ENCODE measurements at regions not wholly inside any gene's neighbourhood (a gene's known extent, or its start where the extent isn't known, plus 50 kb on each side); places are given as distances from the start of the nearest gene placed in this dataset.

DNA sequence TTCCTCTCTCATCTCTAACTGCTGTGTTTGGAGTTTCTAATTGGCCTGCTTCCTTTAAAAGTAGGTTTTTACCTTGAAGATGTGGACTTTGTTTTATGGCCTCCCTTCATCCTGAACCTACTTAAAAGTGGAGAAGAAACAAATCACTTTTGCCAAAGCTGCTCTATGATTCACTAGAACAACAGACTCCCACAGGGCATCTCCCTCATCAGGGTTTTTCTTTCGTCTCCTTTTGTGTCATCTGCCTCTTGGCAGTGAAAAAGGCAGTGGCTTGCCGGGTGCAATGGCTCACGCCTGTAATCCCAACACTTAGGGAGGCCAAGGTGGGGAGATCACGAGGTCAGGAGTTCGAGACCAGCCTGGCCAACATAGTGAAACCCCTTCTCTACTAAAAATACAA lies 186.6 kb upstream of the MTNR1B start:
- DNase-seq (no peak), ATAC-seq (ENCODE audit: poor library complexity) (no peak)
- ChIA-PET POLR2A (no interaction called here), CTCF (no interaction called here)
- TF ChIP-seq, protein P1, sequence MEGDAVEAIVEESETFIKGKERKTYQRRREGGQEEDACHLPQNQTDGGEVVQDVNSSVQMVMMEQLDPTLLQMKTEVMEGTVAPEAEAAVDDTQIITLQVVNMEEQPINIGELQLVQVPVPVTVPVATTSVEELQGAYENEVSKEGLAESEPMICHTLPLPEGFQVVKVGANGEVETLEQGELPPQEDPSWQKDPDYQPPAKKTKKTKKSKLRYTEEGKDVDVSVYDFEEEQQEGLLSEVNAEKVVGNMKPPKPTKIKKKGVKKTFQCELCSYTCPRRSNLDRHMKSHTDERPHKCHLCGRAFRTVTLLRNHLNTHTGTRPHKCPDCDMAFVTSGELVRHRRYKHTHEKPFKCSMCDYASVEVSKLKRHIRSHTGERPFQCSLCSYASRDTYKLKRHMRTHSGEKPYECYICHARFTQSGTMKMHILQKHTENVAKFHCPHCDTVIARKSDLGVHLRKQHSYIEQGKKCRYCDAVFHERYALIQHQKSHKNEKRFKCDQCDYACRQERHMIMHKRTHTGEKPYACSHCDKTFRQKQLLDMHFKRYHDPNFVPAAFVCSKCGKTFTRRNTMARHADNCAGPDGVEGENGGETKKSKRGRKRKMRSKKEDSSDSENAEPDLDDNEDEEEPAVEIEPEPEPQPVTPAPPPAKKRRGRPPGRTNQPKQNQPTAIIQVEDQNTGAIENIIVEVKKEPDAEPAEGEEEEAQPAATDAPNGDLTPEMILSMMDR (IDR thresholded peaks at IDR 0.05) = no peak
- Histone ChIP-seq H3K36me3 (ENCODE audit: insufficient read depth, low read length) (no peaks in the 10 kb centered on the region), H3K4me3 (ENCODE audit: low read length) (no peak overlapping the region), H3K27ac (ENCODE audit: low read depth in 1 of 2, low read length in 2 of 2) (no peak overlapping the region), H3K4me1 (ENCODE audit: insufficient read depth, low read length) (no peaks in the 10 kb centered on the region), H3K9me3 (ENCODE audit: control insufficient read depth in 1 of 2, insufficient read depth in 1 of 2, low read length in 2 of 2) (no peaks in the 10 kb centered on the region), H3K27me3 (ENCODE audit: control insufficient read depth in 1 of 2, insufficient read depth in 2 of 2, low read length in 2 of 2) (no peaks in the 10 kb centered on the region)
- Mint-ChIP-seq H3K36me3 (ENCODE audit: low read depth) (no peaks in the 10 kb centered on the region), H3K27me3 (peaks cover 4% of the 10 kb centered on the region), H3K4me3 (no peak overlapping the region), H3K9me3 (no peaks in the 10 kb centered on the region), H3K4me1 (ENCODE audit: low read depth) (no peaks in the 10 kb centered on the region), H3K27ac (no peak overlapping the region)
- intact Hi-C loops (cut with DNase I, micrococcal nuclease) = no loop called here

DNA sequence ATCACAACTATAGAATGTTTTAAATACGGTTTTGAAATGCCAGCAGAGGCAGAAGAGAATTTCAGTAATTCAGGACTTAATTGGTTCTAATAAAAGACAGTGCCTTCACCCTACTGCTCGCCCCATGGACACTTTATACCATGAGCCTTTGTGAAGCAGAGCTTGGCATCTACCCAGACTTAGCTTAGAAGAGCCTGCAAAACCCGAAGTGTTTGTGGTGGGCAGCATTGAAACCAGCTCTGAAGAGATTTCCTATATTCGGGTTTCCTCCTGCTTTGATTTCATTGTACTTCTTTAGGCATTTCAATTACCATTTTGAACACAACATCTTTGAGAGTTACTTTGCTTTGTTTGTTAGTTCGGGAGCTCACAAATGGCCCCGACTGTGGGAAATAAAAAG lies 185.1 kb upstream of the MTNR1B start:
- no peaks in the 10 kb centered on the region for H3K27me3 ChIP-seq (ENCODE audit: control insufficient read depth in 1 of 2, insufficient read depth in 2 of 2, low read length in 2 of 2)
- ChIA-PET POLR2A (no interaction called here), CTCF (no interaction called here)
- TF ChIP-seq, protein P1 (IDR thresholded peaks at IDR 0.05) = no peak
- H3K4me1 Mint-ChIP-seq (ENCODE audit: low read depth) = no peaks in the 10 kb centered on the region
- no peak overlapping the region for H3K4me3 Mint-ChIP-seq
- DNase-seq (no peak), ATAC-seq (ENCODE audit: poor library complexity) (no peak)
- intact Hi-C loops (cut with DNase I, micrococcal nuclease) = no loop called here
- no peaks in the 10 kb centered on the region for H3K36me3 Mint-ChIP-seq (ENCODE audit: low read depth)
- no peak overlapping the region for H3K4me3 ChIP-seq (ENCODE audit: low read length)
- H3K9me3 ChIP-seq (ENCODE audit: control insufficient read depth in 1 of 2, insufficient read depth in 1 of 2, low read length in 2 of 2) = no peaks in the 10 kb centered on the region
- peaks cover 4% of the 10 kb centered on the region for H3K27me3 Mint-ChIP-seq
- no peaks in the 10 kb centered on the region for H3K9me3 Mint-ChIP-seq
- H3K27ac ChIP-seq (ENCODE audit: low read depth in 1 of 2, low read length in 2 of 2) = no peak overlapping the region
- no peaks in the 10 kb centered on the region for H3K36me3 ChIP-seq (ENCODE audit: insufficient read depth, low read length)
- H3K4me1 ChIP-seq (ENCODE audit: insufficient read depth, low read length) = no peaks in the 10 kb centered on the region
- H3K27ac Mint-ChIP-seq = no peak overlapping the region

DNA sequence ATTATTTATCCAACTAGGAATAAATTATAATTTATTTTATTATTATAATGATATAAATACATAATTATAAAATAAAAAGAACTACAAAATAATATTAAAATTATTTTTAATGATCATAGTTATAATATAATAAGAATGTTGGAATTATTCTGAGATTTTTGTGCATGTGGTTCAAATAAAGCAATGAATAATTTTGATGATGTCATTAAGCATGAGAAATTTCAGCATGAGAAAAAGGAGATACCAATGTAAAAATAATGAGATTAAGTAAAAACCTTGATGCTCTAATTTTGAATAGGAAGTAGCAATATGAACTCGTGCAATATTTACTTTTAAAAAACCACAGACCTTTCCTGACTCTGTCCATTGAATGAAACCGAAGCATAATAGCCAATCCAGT lies 181.8 kb upstream of the MTNR1B start:
- no peak for ATAC-seq (ENCODE audit: poor library complexity)
- no peaks in the 10 kb centered on the region for H3K9me3 Mint-ChIP-seq

More for the DNA sequence above, 181.8 kb upstream of the MTNR1B start:
- Histone ChIP-seq H3K36me3 (ENCODE audit: insufficient read depth, low read length) (no peaks in the 10 kb centered on the region), H3K4me3 (ENCODE audit: low read length) (no peak overlapping the region), H3K27me3 (ENCODE audit: control insufficient read depth in 1 of 2, insufficient read depth in 2 of 2, low read length in 2 of 2) (no peaks in the 10 kb centered on the region), H3K27ac (ENCODE audit: low read depth in 1 of 2, low read length in 2 of 2) (no peak overlapping the region), H3K9me3 (ENCODE audit: control insufficient read depth in 1 of 2, insufficient read depth in 1 of 2, low read length in 2 of 2) (no peaks in the 10 kb centered on the region), H3K4me1 (ENCODE audit: insufficient read depth, low read length) (no peaks in the 10 kb centered on the region)
- Mint-ChIP-seq H3K36me3 (ENCODE audit: low read depth) (no peaks in the 10 kb centered on the region), H3K4me3 (no peak overlapping the region), H3K4me1 (ENCODE audit: low read depth) (no peaks in the 10 kb centered on the region), H3K27ac (no peak overlapping the region), H3K27me3 (peaks cover 4% of the 10 kb centered on the region)
- ChIA-PET CTCF (no interaction called here), POLR2A (no interaction called here)
- no peak for DNase-seq
- intact Hi-C loops (cut with DNase I, micrococcal nuclease) = no loop called here
- TF ChIP-seq, protein P1 (IDR thresholded peaks at IDR 0.05) = no peak
